Testis (tissue), 2 donors: ENCODE measurements at regions not wholly inside any gene's neighbourhood (a gene's known extent, or its start where the extent isn't known, plus 50 kb on each side); places are given as distances from the start of the nearest gene placed in this dataset.

Experiments used
- POLR2A ChIP-seq: fragments of 450-650 bp; IDR thresholded peaks from one replicate; pipeline ENCODE4 v1.6.1; 2017; ENCODE audit warnings: antibody characterized with exemption, mild to moderate bottlenecking, moderate library complexity
- TF ChIP-seq, protein P1 (sequence below), 3 experiments: fragments of 450-650 bp in 2 of 3; fragments of 200-600 bp in 1 of 3; sonication (generic) in 1 of 3; IDR thresholded peaks; one replicate each; pipeline ENCODE4 v1.5.1; 2016 to 2019; ENCODE audit warnings: antibody characterized with exemption in 3 of 3, mild to moderate bottlenecking in 2 of 3, moderate library complexity in 1 of 3

DNA sequence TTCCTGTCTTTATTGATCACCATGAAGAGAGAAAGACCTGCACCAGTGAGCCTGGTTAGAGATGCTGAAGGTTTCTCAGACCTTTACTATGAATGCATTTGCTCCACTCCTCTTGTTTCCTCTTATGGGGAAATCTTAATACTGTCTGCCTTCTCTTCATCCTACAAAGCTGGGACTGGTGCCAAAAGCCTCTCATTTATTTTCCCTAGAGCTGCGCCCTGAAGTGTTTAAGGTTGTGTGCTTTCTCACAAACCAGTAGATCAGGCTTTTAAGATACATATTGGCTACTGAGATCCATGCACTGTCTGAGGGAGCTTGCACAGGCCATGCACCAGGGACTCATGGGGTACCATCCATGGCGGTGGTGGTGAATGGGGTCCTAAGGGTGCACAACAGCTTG lies 286.1 kb upstream of the PMFBP1 start:
- TF ChIP-seq, protein P1, sequence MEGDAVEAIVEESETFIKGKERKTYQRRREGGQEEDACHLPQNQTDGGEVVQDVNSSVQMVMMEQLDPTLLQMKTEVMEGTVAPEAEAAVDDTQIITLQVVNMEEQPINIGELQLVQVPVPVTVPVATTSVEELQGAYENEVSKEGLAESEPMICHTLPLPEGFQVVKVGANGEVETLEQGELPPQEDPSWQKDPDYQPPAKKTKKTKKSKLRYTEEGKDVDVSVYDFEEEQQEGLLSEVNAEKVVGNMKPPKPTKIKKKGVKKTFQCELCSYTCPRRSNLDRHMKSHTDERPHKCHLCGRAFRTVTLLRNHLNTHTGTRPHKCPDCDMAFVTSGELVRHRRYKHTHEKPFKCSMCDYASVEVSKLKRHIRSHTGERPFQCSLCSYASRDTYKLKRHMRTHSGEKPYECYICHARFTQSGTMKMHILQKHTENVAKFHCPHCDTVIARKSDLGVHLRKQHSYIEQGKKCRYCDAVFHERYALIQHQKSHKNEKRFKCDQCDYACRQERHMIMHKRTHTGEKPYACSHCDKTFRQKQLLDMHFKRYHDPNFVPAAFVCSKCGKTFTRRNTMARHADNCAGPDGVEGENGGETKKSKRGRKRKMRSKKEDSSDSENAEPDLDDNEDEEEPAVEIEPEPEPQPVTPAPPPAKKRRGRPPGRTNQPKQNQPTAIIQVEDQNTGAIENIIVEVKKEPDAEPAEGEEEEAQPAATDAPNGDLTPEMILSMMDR (IDR thresholded peaks at IDR 0.05), result no peak
- TF ChIP-seq POLR2A, result no peak
